ENCODE measurements at regions not wholly inside any gene's neighbourhood (a gene's known extent, or its start where the extent isn't known, plus 50 kb on each side); places are given as distances from the start of the nearest gene placed in this dataset.

- DNase-seq (ENCODE audit: low read depth in 2 of 2), result no peak
Observed at GRCh38 chr11:95515371-95515770, 274.2 kb downstream of the FAM76B start.

GRCh38 chr11:95514416-95515110, 275.0 kb downstream of the FAM76B start:
- no peak for DNase-seq (ENCODE audit: low read depth in 2 of 2)

GRCh38 chr11:95512682-95513081, 276.9 kb downstream of the FAM76B start:
- no peak for DNase-seq (ENCODE audit: low read depth in 2 of 2)

- DNase-seq (ENCODE audit: low read depth in 2 of 2), result no peak
Observed at GRCh38 chr11:95512177-95512576, 277.4 kb downstream of the FAM76B start.

GRCh38 chr11:95508219-95508890, 277.4 kb upstream of the SESN3 start:
- DNase-seq (ENCODE audit: low read depth in 2 of 2), result no peak

- DNase-seq (ENCODE audit: low read depth in 2 of 2), result no peak
Observed at GRCh38 chr11:95507794-95508193, 276.8 kb upstream of the SESN3 start.

GRCh38 chr11:95506777-95507176, 275.8 kb upstream of the SESN3 start:
- DNase-seq (ENCODE audit: low read depth in 2 of 2), result no peak

GRCh38 chr11:95505927-95506426, 275.0 kb upstream of the SESN3 start:
- DNase-seq (ENCODE audit: low read depth in 2 of 2), result no peak

- DNase-seq (ENCODE audit: low read depth in 2 of 2), result no peak
Observed at GRCh38 chr11:95503047-95503446, 272.0 kb upstream of the SESN3 start.

GRCh38 chr11:95502522-95502921, 271.5 kb upstream of the SESN3 start:
- no peak for DNase-seq (ENCODE audit: low read depth in 2 of 2)

GRCh38 chr11:95501761-95502266, 270.8 kb upstream of the SESN3 start:
- DNase-seq (ENCODE audit: low read depth in 2 of 2), result no peak

- no peak for DNase-seq (ENCODE audit: low read depth in 2 of 2)
Observed at GRCh38 chr11:95500466-95500865, 269.5 kb upstream of the SESN3 start.

GRCh38 chr11:95499516-95500135, 268.6 kb upstream of the SESN3 start:
- no peak for DNase-seq (ENCODE audit: low read depth in 2 of 2)

- no peak for DNase-seq (ENCODE audit: low read depth in 2 of 2)
Observed at GRCh38 chr11:95498722-95499425, 267.9 kb upstream of the SESN3 start.

- DNase-seq (ENCODE audit: low read depth in 2 of 2), result no peak
Observed at GRCh38 chr11:95496901-95497300, 265.9 kb upstream of the SESN3 start.

GRCh38 chr11:95495706-95496105, 264.7 kb upstream of the SESN3 start:
- no peak for DNase-seq (ENCODE audit: low read depth in 2 of 2)

GRCh38 chr11:95494856-95495255, 263.9 kb upstream of the SESN3 start:
- no peak for DNase-seq (ENCODE audit: low read depth in 2 of 2)

GRCh38 chr11:95494167-95494566, 263.2 kb upstream of the SESN3 start:
- DNase-seq (ENCODE audit: low read depth in 2 of 2), result no peak

- no peak for DNase-seq (ENCODE audit: low read depth in 2 of 2)
Observed at GRCh38 chr11:95490625-95491024, 259.6 kb upstream of the SESN3 start.

- no peak for DNase-seq (ENCODE audit: low read depth in 2 of 2)
Observed at GRCh38 chr11:95487938-95488337, 256.9 kb upstream of the SESN3 start.

GRCh38 chr11:95487391-95487790, 256.4 kb upstream of the SESN3 start:
- no peak for DNase-seq (ENCODE audit: low read depth in 2 of 2)

- DNase-seq (ENCODE audit: low read depth in 2 of 2), result no peak
Observed at GRCh38 chr11:95486979-95487378, 256.0 kb upstream of the SESN3 start.

Data from stimulated activated CD8-positive, alpha-beta memory T cell treated with anti-CD3 and anti-CD28 coated beads, Interleukin-2, amount 100 ng/mL, for 1 hour (primary cell).